OCI-LY1 (cell line): ENCODE measurements at regions not wholly inside any gene's neighbourhood (a gene's known extent, or its start where the extent isn't known, plus 50 kb on each side); places are given as distances from the start of the nearest gene placed in this dataset.

Source experiments
- EZH2 ChIP-seq: fragments of 200-600 bp; sonication (generic), shearing (Covaris generic); IDR thresholded peaks from 2 replicates; pipeline ENCODE4 v1.8.0; 2017; ENCODE audit warnings: borderline replicate concordance, mixed run types, mild to moderate bottlenecking, antibody characterized with exemption, low read length, moderate library complexity, mixed read lengths
- TF ChIP-seq, protein P1 (sequence below): fragments of 200-600 bp; sonication (generic), shearing (Covaris generic); IDR thresholded peaks from 2 replicates; pipeline ENCODE4 v1.5.1; 2017; ENCODE audit warnings: mild to moderate bottlenecking, antibody characterized with exemption, low read length, moderate library complexity, mixed read lengths

DNA sequence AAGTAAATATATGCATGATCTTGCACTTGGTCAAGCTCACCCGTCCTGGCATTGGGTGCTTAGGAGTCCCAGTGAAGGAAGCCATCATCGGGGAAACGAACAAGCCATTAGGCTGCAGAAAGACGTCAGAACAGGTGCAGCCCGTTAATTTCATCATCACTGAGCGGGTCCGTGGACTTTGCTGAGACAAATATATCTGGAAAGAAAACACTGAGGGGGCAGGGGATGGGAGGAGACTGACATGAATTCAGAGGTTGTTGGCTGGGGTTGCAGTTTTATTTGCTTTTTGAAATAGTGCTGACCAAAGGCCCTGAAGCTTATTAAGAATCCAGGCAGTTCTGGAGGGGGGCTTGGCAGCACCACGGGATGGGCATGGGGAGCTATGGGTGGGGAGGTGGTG lies 207.2 kb downstream of the ENGASE start:
- TF ChIP-seq, protein P1, sequence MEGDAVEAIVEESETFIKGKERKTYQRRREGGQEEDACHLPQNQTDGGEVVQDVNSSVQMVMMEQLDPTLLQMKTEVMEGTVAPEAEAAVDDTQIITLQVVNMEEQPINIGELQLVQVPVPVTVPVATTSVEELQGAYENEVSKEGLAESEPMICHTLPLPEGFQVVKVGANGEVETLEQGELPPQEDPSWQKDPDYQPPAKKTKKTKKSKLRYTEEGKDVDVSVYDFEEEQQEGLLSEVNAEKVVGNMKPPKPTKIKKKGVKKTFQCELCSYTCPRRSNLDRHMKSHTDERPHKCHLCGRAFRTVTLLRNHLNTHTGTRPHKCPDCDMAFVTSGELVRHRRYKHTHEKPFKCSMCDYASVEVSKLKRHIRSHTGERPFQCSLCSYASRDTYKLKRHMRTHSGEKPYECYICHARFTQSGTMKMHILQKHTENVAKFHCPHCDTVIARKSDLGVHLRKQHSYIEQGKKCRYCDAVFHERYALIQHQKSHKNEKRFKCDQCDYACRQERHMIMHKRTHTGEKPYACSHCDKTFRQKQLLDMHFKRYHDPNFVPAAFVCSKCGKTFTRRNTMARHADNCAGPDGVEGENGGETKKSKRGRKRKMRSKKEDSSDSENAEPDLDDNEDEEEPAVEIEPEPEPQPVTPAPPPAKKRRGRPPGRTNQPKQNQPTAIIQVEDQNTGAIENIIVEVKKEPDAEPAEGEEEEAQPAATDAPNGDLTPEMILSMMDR, result no peak
- TF ChIP-seq EZH2, result no peak
